ENCODE measurements at regions not wholly inside any gene's neighbourhood (a gene's known extent, or its start where the extent isn't known, plus 50 kb on each side); places are given as distances from the start of the nearest gene placed in this dataset.
"Not testable (repeated sequence)": the region's sequence is repeated elsewhere in the genome, so short reads cannot be mapped to it uniquely, and the experiment has no call there.

- DNase-seq; intact Hi-C loops (cut with DNase I); ATAC-seq (ENCODE audit: poor library complexity): not testable (repeated sequence)
Measured at GRCh38 chr20:30893346-30894314, 363.8 kb upstream of the DEFB115 start.

- intact Hi-C loops (cut with DNase I); ATAC-seq (ENCODE audit: poor library complexity); DNase-seq: not testable (repeated sequence)
Measured at GRCh38 chr20:30894707-30895353, 362.6 kb upstream of the DEFB115 start.

GRCh38 chr20:30895354-30895711 is 362.1 kb upstream of the DEFB115 start:
- ATAC-seq (ENCODE audit: poor library complexity); intact Hi-C loops (cut with DNase I): not testable (repeated sequence)
- DNase-seq, result peak; percentile 27

GRCh38 chr20:30899370-30900079 is 357.9 kb upstream of the DEFB115 start:
- intact Hi-C loops (cut with DNase I); ATAC-seq (ENCODE audit: poor library complexity): not testable (repeated sequence)
- DNase-seq, result peak; percentile 38

- ATAC-seq (ENCODE audit: poor library complexity); intact Hi-C loops (cut with DNase I): not testable (repeated sequence)
- DNase-seq, result peak; percentile 33
Measured at GRCh38 chr20:30900080-30900719, 357.3 kb upstream of the DEFB115 start.

- DNase-seq; ATAC-seq (ENCODE audit: poor library complexity); intact Hi-C loops (cut with DNase I): not testable (repeated sequence)
Measured at GRCh38 chr20:30905231-30905630, 352.2 kb upstream of the DEFB115 start.

GRCh38 chr20:30910937-30911725 is 346.3 kb upstream of the DEFB115 start:
- intact Hi-C loops (cut with DNase I), result no loop called here
- peak; percentile 22 for DNase-seq
- no peak for ATAC-seq (ENCODE audit: poor library complexity)

- DNase-seq; intact Hi-C loops (cut with DNase I); ATAC-seq (ENCODE audit: poor library complexity): not testable (repeated sequence)
Measured at GRCh38 chr20:30911832-30912660, 345.4 kb upstream of the DEFB115 start.

GRCh38 chr20:30912661-30913026 is 344.8 kb upstream of the DEFB115 start:
- not testable (repeated sequence) for DNase-seq; ATAC-seq (ENCODE audit: poor library complexity)

GRCh38 chr20:30916404-30916803 is 341.1 kb upstream of the DEFB115 start:
- ATAC-seq (ENCODE audit: poor library complexity); DNase-seq; intact Hi-C loops (cut with DNase I): not testable (repeated sequence)

More at GRCh38 chr20:30912661-30913026, 344.8 kb upstream of the DEFB115 start:
- intact Hi-C loops (cut with DNase I), result not testable (repeated sequence)

- intact Hi-C loops (cut with DNase I), result no loop called here
- DNase-seq (peak; percentile 32), ATAC-seq (ENCODE audit: poor library complexity) (no peak)
Measured at GRCh38 chr20:30919514-30920188, 337.8 kb upstream of the DEFB115 start.

GRCh38 chr20:30921286-30922071 is 336.0 kb upstream of the DEFB115 start:
- peak; percentile 24 for DNase-seq
- ATAC-seq (ENCODE audit: poor library complexity), result no peak
- intact Hi-C loops (cut with DNase I), result no loop called here

GRCh38 chr20:30922129-30922528 is 335.3 kb upstream of the DEFB115 start:
- intact Hi-C loops (cut with DNase I), result no loop called here
- ATAC-seq (ENCODE audit: poor library complexity) (no peak), DNase-seq (peak; percentile 15)

- ATAC-seq (ENCODE audit: poor library complexity) (no peak), DNase-seq (no peak)
- intact Hi-C loops (cut with DNase I), result no loop called here
Measured at GRCh38 chr20:30937790-30938189, 319.7 kb upstream of the DEFB115 start.

- intact Hi-C loops (cut with DNase I), result no loop called here
- DNase-seq (no peak), ATAC-seq (ENCODE audit: poor library complexity) (no peak)
Measured at GRCh38 chr20:30949761-30950160, 307.7 kb upstream of the DEFB115 start.

- DNase-seq; ATAC-seq (ENCODE audit: poor library complexity); intact Hi-C loops (cut with DNase I): not testable (repeated sequence)
Measured at GRCh38 chr20:30951088-30951487, 306.4 kb upstream of the DEFB115 start.
